Endothelial cell (in vitro differentiated cells): ENCODE measurements at regions not wholly inside any gene's neighbourhood (a gene's known extent, or its start where the extent isn't known, plus 50 kb on each side); places are given as distances from the start of the nearest gene placed in this dataset.

Experiments
- DNase-seq: peaks from one replicate; pipeline ENCODE4 v3.0.0; 2021; ENCODE audit warnings: low spot score
- H3K27ac Mint-ChIP-seq: one replicate; pipeline ENCODE4 v1.8.0; 2021; ENCODE audit warnings: mixed read lengths, inconsistent platforms; ENCODE audit not compliant: unreplicated experiment
- H3K27me3 Mint-ChIP-seq: one replicate; pipeline ENCODE4 v1.8.0; 2021; ENCODE audit warnings: mild to moderate bottlenecking, moderate library complexity, mixed read lengths, inconsistent platforms; ENCODE audit not compliant: unreplicated experiment
- H3K36me3 Mint-ChIP-seq: one replicate; pipeline ENCODE4 v1.8.0; 2021; ENCODE audit warnings: mild to moderate bottlenecking, low read depth, mixed read lengths, inconsistent platforms; ENCODE audit not compliant: unreplicated experiment
- H3K4me1 Mint-ChIP-seq: one replicate; pipeline ENCODE4 v1.8.0; 2021; ENCODE audit warnings: mild to moderate bottlenecking, mixed read lengths, inconsistent platforms; ENCODE audit not compliant: unreplicated experiment
- H3K4me3 Mint-ChIP-seq: one replicate; pipeline ENCODE4 v1.8.0; 2021; ENCODE audit warnings: mild to moderate bottlenecking, mixed read lengths, inconsistent platforms; ENCODE audit not compliant: unreplicated experiment
- H3K9me3 Mint-ChIP-seq: one replicate; pipeline ENCODE4 v1.8.0; 2021; ENCODE audit warnings: mixed read lengths, inconsistent platforms; ENCODE audit not compliant: unreplicated experiment
- TF ChIP-seq, protein P1 (sequence below): fragments of 200-600 bp; sonication (generic); IDR thresholded peaks from one replicate; pipeline ENCODE4 v1.5.0; 2021; ENCODE audit warnings: antibody characterized with exemption; ENCODE audit not compliant: unreplicated experiment

DNA sequence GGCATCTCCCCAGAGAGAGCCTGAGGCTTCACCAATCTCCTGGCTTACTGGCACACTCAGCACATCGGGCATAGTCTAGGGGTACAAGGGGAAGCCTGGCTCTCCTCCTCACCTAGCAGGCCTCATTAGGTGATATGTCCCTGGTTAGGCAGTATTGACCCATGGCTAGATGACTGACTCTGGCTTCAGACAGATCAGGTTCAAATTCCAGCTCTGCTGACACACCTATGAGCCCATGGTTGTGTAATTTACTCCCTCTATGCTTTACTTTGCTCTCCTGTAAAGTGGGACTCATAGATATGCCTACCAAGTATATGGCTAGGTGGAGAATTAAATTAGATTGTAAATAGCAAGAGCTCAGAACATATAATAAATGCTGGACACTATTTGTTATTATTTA lies 157.3 kb upstream of the IRX3 start:
- TF ChIP-seq, protein P1, sequence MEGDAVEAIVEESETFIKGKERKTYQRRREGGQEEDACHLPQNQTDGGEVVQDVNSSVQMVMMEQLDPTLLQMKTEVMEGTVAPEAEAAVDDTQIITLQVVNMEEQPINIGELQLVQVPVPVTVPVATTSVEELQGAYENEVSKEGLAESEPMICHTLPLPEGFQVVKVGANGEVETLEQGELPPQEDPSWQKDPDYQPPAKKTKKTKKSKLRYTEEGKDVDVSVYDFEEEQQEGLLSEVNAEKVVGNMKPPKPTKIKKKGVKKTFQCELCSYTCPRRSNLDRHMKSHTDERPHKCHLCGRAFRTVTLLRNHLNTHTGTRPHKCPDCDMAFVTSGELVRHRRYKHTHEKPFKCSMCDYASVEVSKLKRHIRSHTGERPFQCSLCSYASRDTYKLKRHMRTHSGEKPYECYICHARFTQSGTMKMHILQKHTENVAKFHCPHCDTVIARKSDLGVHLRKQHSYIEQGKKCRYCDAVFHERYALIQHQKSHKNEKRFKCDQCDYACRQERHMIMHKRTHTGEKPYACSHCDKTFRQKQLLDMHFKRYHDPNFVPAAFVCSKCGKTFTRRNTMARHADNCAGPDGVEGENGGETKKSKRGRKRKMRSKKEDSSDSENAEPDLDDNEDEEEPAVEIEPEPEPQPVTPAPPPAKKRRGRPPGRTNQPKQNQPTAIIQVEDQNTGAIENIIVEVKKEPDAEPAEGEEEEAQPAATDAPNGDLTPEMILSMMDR: no peak
- Mint-ChIP-seq H3K27ac (no peak overlapping the region), H3K4me1 (peaks cover 12% of the 10 kb centered on the region), H3K27me3 (no peaks in the 10 kb centered on the region), H3K9me3 (no peaks in the 10 kb centered on the region), H3K36me3 (no peaks in the 10 kb centered on the region), H3K4me3 (no peak overlapping the region)
- no peak for DNase-seq

DNA sequence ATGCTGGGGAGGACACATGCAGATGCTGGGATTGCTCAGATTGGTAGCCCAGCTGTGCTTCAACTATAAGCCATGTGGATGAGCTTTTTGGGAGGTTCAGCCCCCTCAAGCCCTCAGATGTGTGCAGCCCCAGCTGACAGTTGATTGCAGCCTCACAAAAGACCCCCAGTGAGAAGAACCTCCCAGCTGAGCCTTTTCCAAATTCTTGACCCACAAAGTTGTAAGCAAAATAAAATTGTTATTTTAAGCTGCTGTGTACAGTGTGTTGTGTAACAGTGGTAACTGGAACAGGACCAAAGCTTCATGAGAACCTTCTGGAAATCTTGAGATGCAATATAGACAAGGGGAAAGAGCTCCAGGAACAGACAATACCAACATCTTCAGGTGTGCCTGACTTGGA lies 156.8 kb upstream of the IRX3 start:
- Mint-ChIP-seq H3K27me3 (no peaks in the 10 kb centered on the region), H3K36me3 (no peaks in the 10 kb centered on the region), H3K4me1 (peaks cover 9% of the 10 kb centered on the region), H3K4me3 (no peak overlapping the region), H3K27ac (no peak overlapping the region), H3K9me3 (no peaks in the 10 kb centered on the region)
- DNase-seq: no peak
- TF ChIP-seq, protein P1: no peak

DNA sequence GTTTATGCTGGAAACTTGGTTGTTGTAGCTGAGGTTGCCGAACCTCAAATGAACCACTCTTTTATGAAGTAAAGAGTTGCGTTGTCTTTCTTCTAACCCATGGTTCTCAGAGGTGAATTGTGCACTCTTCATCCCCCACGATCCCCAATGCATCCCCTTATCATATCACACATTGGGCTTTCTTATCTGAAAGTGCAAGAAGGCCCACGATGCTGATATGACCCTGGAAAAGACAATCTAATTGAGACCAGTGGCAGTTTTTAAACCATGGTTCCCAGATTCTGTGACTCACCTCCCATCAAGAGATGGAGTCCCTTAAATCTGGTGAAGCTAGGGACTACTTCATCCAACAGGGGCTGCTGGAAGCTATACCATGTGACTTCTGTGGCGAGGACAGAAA lies 156.3 kb upstream of the IRX3 start:
- no peak for DNase-seq
- no peaks in the 10 kb centered on the region for H3K36me3 Mint-ChIP-seq

DNA sequence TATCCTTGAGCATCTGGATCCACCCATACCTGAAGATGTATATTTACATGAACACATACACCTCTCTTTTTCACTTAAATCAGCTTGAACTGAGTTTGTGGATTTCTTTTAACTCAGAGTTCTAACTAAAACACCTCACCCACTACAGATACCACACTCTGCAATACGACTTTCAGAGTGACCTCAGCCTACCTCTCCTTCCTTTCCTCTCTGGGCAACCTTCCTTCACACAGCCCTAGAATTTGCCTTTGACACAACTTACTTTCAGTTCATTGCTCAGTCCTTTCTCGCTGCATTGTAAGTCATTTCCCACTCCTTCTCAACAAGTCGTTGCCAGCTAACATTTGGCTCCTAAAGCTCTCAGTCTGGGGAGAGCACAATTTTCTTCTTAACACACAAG lies 151.9 kb upstream of the IRX3 start:
- TF ChIP-seq, protein P1: no peak
- DNase-seq: no peak
- Mint-ChIP-seq H3K27ac (no peak overlapping the region), H3K4me3 (no peak overlapping the region), H3K36me3 (no peaks in the 10 kb centered on the region), H3K9me3 (peaks cover 5% of the 10 kb centered on the region), H3K4me1 (no peaks in the 10 kb centered on the region), H3K27me3 (peaks cover 3% of the 10 kb centered on the region)

More for the DNA sequence above, 156.3 kb upstream of the IRX3 start:
- Mint-ChIP-seq H3K9me3 (peaks cover 4% of the 10 kb centered on the region), H3K4me1 (peaks cover 5% of the 10 kb centered on the region), H3K27me3 (no peaks in the 10 kb centered on the region), H3K4me3 (no peak overlapping the region), H3K27ac (no peak overlapping the region)
- TF ChIP-seq, protein P1: no peak

DNA sequence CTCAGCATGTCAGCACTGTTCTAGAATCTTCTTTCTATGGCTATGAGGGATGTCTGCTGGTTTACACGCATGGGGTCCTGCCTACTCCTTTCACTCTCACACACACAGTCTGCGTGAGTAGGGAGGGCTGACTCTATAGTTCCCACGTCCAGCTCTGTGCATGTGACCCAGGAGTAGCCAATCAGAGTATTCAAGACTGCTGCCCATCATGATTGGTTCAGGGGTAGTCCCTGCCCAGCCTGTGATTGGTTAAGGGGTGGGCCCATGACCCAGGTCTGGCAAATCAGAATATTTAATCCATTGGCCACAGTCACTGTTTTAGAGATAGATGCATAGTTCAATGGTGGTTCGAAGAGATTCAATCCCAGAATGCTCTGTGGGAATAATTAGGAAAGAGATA lies 151.3 kb upstream of the IRX3 start:
- Mint-ChIP-seq H3K4me3 (no peak overlapping the region), H3K36me3 (no peaks in the 10 kb centered on the region), H3K27ac (no peak overlapping the region), H3K9me3 (peaks cover 5% of the 10 kb centered on the region), H3K4me1 (no peaks in the 10 kb centered on the region), H3K27me3 (peaks cover 3% of the 10 kb centered on the region)
- TF ChIP-seq, protein P1: no peak
- no peak for DNase-seq
